ENCODE measurements at regions not wholly inside any gene's neighbourhood (a gene's known extent, or its start where the extent isn't known, plus 50 kb on each side); places are given as distances from the start of the nearest gene placed in this dataset.

DNA sequence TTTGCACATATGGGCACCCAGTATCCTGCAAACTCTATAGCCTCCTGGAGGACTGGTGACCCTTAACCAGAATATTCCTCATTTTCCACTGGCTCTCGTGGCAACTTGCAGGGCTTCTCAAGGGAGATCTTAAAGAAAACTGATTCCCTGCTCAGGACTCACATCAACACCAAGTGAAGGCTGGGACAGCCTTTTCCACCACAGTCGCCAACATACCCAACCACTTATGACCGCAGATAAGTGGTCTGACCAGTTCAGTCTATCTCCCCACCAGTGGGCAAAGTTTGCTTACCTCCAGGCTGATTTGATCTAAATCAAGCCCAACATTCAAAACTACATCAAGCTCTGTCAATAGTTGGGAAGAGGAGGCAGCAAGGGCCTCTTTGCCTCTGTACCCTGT is 289.3 kb upstream of the GATB start:
- Histone ChIP-seq H3K36me3 (ENCODE audit: control insufficient read depth, insufficient read depth, low read length) (no peaks in the 10 kb centered on the region), H3K27ac (ENCODE audit: low read length) (no peak overlapping the region), H3K4me3 (ENCODE audit: low read length) (no peak overlapping the region), H3K9me3 (ENCODE audit: control insufficient read depth, low read depth, low read length) (no peaks in the 10 kb centered on the region), H3K4me1 (ENCODE audit: control insufficient read depth, insufficient read depth, low read length) (peaks cover 10% of the 10 kb centered on the region), H3K27me3 (ENCODE audit: control insufficient read depth, insufficient read depth, low read length) (no peaks in the 10 kb centered on the region)
- peak in 1 of 2 donors; percentile 18 for DNase-seq
- WGBS (ENCODE audit: insufficient coverage, low lambda C conversion rate) = no CpG with 5 or more reads among the region's 3 CpGs

DNA sequence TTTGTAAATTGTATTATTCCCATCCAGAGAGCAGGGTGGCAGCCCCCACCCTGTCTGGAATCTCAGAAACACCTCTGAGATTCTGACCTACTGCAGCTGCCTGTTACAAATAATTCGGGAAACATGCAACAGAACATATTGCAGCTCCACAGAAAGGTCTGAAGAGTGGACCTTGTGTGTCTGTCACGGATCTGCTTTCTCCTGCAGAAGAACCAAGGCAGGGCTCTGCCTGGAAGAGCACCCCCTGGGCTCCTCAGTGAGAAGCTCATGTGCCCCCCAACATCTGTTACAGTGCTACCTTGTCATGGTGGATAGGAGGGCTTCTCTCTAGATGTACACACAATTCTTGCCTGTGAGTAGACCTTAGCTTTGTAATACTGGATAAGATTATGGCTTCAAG is 286.6 kb upstream of the GATB start:
- WGBS (ENCODE audit: insufficient coverage, low lambda C conversion rate) = no CpG with 5 or more reads among the region's 2 CpGs
- Histone ChIP-seq H3K9me3 (ENCODE audit: control insufficient read depth, low read depth, low read length) (peaks cover 6% of the 10 kb centered on the region), H3K27ac (ENCODE audit: low read length) (no peak overlapping the region), H3K4me1 (ENCODE audit: control insufficient read depth, insufficient read depth, low read length) (peaks cover 10% of the 10 kb centered on the region), H3K36me3 (ENCODE audit: control insufficient read depth, insufficient read depth, low read length) (no peaks in the 10 kb centered on the region), H3K4me3 (ENCODE audit: low read length) (no peak overlapping the region), H3K27me3 (ENCODE audit: control insufficient read depth, insufficient read depth, low read length) (no peaks in the 10 kb centered on the region)
- DNase-seq = no peak

GRCh38 chr4:152045807-152046571 is 285.2 kb upstream of the GATB start:
- no peaks in the 10 kb centered on the region for H3K27me3 ChIP-seq (ENCODE audit: control insufficient read depth, insufficient read depth, low read length)
- H3K36me3 ChIP-seq (ENCODE audit: control insufficient read depth, insufficient read depth, low read length) = no peaks in the 10 kb centered on the region
- peaks cover 10% of the 10 kb centered on the region for H3K4me1 ChIP-seq (ENCODE audit: control insufficient read depth, insufficient read depth, low read length)
- H3K27ac ChIP-seq (ENCODE audit: low read length) = no peak overlapping the region
- peaks cover 6% of the 10 kb centered on the region for H3K9me3 ChIP-seq (ENCODE audit: control insufficient read depth, low read depth, low read length)
- no CpG with 5 or more reads among the region's 35 CpGs for WGBS (ENCODE audit: insufficient coverage, low lambda C conversion rate)
- peak overlapping the region; percentile 1 for H3K4me3 ChIP-seq (ENCODE audit: low read length)
- peak; percentile 77 to 82 for DNase-seq

- DNase-seq = no peak
- H3K4me3 ChIP-seq (ENCODE audit: low read length) = no peak overlapping the region
These were observed 284.6 kb upstream of the GATB start for GRCh38 chr4:152045449-152045806.

GRCh38 chr4:152044331-152045036 is 283.7 kb upstream of the GATB start:
- Histone ChIP-seq H3K27ac (ENCODE audit: low read length) (no peak overlapping the region), H3K4me3 (ENCODE audit: low read length) (no peak overlapping the region), H3K4me1 (ENCODE audit: control insufficient read depth, insufficient read depth, low read length) (peaks cover 10% of the 10 kb centered on the region), H3K27me3 (ENCODE audit: control insufficient read depth, insufficient read depth, low read length) (no peaks in the 10 kb centered on the region), H3K36me3 (ENCODE audit: control insufficient read depth, insufficient read depth, low read length) (no peaks in the 10 kb centered on the region), H3K9me3 (ENCODE audit: control insufficient read depth, low read depth, low read length) (peaks cover 6% of the 10 kb centered on the region)
- peak in 1 of 2 donors; percentile 23 for DNase-seq
- WGBS (ENCODE audit: insufficient coverage, low lambda C conversion rate) = no CpG with 5 or more reads among the region's 9 CpGs

More at GRCh38 chr4:152045449-152045806, 284.6 kb upstream of the GATB start:
- H3K36me3 ChIP-seq (ENCODE audit: control insufficient read depth, insufficient read depth, low read length) = no peaks in the 10 kb centered on the region
- H3K4me1 ChIP-seq (ENCODE audit: control insufficient read depth, insufficient read depth, low read length) = peaks cover 10% of the 10 kb centered on the region
- WGBS (ENCODE audit: insufficient coverage, low lambda C conversion rate) = no CpG with 5 or more reads among the region's 10 CpGs
- H3K9me3 ChIP-seq (ENCODE audit: control insufficient read depth, low read depth, low read length) = peaks cover 6% of the 10 kb centered on the region
- no peak overlapping the region for H3K27ac ChIP-seq (ENCODE audit: low read length)
- H3K27me3 ChIP-seq (ENCODE audit: control insufficient read depth, insufficient read depth, low read length) = no peaks in the 10 kb centered on the region

DNA sequence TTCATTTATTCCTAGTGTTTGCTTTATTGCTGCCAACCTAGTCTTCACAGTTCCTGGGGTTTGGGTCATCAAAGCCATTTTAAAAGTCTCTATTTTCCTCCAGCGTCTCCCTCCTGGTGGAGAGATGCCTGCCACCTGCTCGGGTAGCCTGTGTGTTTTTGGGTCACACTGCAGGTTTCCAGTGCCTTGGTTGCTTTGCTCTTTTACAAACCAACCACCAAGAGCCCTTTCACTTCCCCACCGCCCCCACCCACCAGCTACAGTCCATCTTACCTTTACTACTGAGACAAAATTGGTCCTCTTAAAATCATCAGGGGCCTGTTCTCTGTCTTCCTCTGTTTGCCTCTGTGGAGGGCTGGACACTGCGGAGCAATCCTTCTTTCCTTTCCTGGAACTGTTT is 280.5 kb upstream of the GATB start:
- Histone ChIP-seq H3K27ac (ENCODE audit: low read length) (no peak overlapping the region), H3K27me3 (ENCODE audit: control insufficient read depth, insufficient read depth, low read length) (no peaks in the 10 kb centered on the region), H3K36me3 (ENCODE audit: control insufficient read depth, insufficient read depth, low read length) (no peaks in the 10 kb centered on the region), H3K4me1 (ENCODE audit: control insufficient read depth, insufficient read depth, low read length) (peaks cover 10% of the 10 kb centered on the region), H3K4me3 (ENCODE audit: low read length) (no peak overlapping the region), H3K9me3 (ENCODE audit: control insufficient read depth, low read depth, low read length) (peaks cover 6% of the 10 kb centered on the region)
- DNase-seq = no peak
- WGBS (ENCODE audit: insufficient coverage, low lambda C conversion rate) = no CpG with 5 or more reads among the region's 4 CpGs

DNA sequence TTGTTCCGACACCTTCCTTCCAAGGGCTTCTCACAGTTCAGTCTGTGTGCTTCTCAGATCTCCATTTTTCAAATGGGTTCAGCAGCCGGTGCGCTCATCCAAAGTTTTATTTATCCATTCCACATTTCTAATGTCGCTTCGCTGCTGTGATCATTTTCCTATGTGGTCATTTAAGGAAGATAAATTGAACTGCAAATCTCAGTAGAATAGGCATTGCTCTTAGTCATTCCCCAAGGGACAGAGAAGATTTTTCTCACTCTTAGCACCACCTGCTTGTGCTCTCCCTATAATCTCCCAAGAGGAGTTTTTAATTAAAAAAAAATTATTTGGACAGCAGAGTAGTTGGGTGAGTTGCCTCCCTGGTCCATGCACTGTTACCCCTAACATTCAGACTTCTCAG is 278.9 kb upstream of the GATB start:
- Histone ChIP-seq H3K9me3 (ENCODE audit: control insufficient read depth, low read depth, low read length) (peaks cover 6% of the 10 kb centered on the region), H3K27ac (ENCODE audit: low read length) (no peak overlapping the region), H3K27me3 (ENCODE audit: control insufficient read depth, insufficient read depth, low read length) (no peaks in the 10 kb centered on the region), H3K36me3 (ENCODE audit: control insufficient read depth, insufficient read depth, low read length) (no peaks in the 10 kb centered on the region), H3K4me1 (ENCODE audit: control insufficient read depth, insufficient read depth, low read length) (no peaks in the 10 kb centered on the region), H3K4me3 (ENCODE audit: low read length) (no peak overlapping the region)
- WGBS (ENCODE audit: insufficient coverage, low lambda C conversion rate) = no CpG with 5 or more reads among the region's 5 CpGs
- no peak for DNase-seq

GRCh38 chr4:152039023-152039481 is 278.2 kb upstream of the GATB start:
- DNase-seq = no peak
- no peaks in the 10 kb centered on the region for H3K36me3 ChIP-seq (ENCODE audit: control insufficient read depth, insufficient read depth, low read length)
- no peak overlapping the region for H3K4me3 ChIP-seq (ENCODE audit: low read length)
- 60% methylated on average over 1 of the region's 11 CpGs for WGBS (ENCODE audit: insufficient coverage, low lambda C conversion rate)
- no peak overlapping the region for H3K27ac ChIP-seq (ENCODE audit: low read length)
- peaks cover 6% of the 10 kb centered on the region for H3K9me3 ChIP-seq (ENCODE audit: control insufficient read depth, low read depth, low read length)
- H3K4me1 ChIP-seq (ENCODE audit: control insufficient read depth, insufficient read depth, low read length) = no peaks in the 10 kb centered on the region
- H3K27me3 ChIP-seq (ENCODE audit: control insufficient read depth, insufficient read depth, low read length) = no peaks in the 10 kb centered on the region

DNA sequence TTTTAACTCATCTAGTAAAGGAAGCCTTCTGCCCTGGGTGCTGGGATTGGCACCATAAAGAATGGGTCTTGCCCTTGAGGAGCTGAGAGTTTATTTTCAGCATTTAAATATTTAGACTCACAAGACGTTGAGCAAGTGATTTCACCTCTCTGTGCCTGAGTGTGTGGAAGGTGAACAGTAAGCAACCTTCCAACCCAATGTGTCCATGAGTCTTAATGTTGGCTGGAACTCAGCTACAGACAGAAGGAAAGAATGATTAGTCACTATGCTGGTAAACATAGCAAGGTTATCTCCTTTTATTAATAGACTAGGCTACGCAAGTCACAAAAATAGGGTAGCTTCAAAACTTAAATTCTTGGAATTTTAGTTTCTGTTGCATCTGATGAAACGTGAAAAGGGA is 277.4 kb upstream of the GATB start:
- no CpG with 5 or more reads among the region's 3 CpGs for WGBS (ENCODE audit: insufficient coverage, low lambda C conversion rate)
- H3K4me1 ChIP-seq (ENCODE audit: control insufficient read depth, insufficient read depth, low read length) = no peaks in the 10 kb centered on the region
- no peak overlapping the region for H3K27ac ChIP-seq (ENCODE audit: low read length)

DNA sequence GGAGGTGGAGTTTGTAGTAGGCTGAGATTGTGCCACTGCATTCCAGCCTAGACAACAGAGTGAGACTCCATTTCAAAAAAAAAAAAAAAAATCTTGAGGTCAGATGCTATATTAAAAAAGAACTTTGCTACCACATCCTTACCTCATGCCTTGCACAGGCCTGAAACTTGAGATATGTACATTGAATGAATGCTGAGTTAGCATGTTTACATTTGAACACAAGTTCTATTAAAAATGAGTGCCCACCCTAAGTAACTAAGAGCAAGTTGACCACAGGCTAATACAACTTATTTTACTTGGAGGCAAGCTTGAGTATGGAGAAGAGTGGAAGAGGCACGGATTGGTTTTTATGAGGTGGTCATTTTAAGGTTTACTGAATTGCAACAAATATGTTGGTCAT is 276.6 kb upstream of the GATB start:
- Histone ChIP-seq H3K27me3 (ENCODE audit: control insufficient read depth, insufficient read depth, low read length) (no peaks in the 10 kb centered on the region), H3K9me3 (ENCODE audit: control insufficient read depth, low read depth, low read length) (no peaks in the 10 kb centered on the region), H3K4me3 (ENCODE audit: low read length) (no peak overlapping the region), H3K4me1 (ENCODE audit: control insufficient read depth, insufficient read depth, low read length) (no peaks in the 10 kb centered on the region), H3K27ac (ENCODE audit: low read length) (no peak overlapping the region), H3K36me3 (ENCODE audit: control insufficient read depth, insufficient read depth, low read length) (no peaks in the 10 kb centered on the region)
- no CpG with 5 or more reads among the region's 1 CpG for WGBS (ENCODE audit: insufficient coverage, low lambda C conversion rate)
- DNase-seq = no peak

More for the DNA sequence above, 277.4 kb upstream of the GATB start:
- H3K36me3 ChIP-seq (ENCODE audit: control insufficient read depth, insufficient read depth, low read length) = no peaks in the 10 kb centered on the region
- no peaks in the 10 kb centered on the region for H3K9me3 ChIP-seq (ENCODE audit: control insufficient read depth, low read depth, low read length)
- no peak overlapping the region for H3K4me3 ChIP-seq (ENCODE audit: low read length)
- DNase-seq = no peak
- H3K27me3 ChIP-seq (ENCODE audit: control insufficient read depth, insufficient read depth, low read length) = no peaks in the 10 kb centered on the region

Data from large intestine (tissue), 3 donors.